ENCODE measurements at regions not wholly inside any gene's neighbourhood (a gene's known extent, or its start where the extent isn't known, plus 50 kb on each side); places are given as distances from the start of the nearest gene placed in this dataset.

DNA sequence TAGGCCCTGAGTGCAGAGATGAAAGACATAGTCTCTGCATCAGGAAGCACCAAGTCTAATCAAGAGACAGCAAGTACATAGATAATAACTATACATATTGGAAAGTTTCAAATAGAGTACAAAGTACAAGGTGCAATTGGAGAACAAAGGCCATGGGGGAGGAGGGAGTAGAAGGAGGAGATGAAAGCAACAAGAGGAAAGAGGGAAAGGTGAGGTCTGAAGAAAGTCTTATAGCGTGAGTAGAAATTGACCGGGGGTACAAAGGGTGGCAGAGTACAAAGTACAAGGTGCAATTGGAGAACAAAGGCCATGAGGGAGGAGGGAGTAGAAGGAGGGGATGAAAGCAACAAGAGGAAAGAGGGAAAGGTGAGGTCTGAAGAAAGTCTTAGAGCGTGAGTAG lies 244.2 kb upstream of the JUN start:
- no peak for DNase-seq

DNA sequence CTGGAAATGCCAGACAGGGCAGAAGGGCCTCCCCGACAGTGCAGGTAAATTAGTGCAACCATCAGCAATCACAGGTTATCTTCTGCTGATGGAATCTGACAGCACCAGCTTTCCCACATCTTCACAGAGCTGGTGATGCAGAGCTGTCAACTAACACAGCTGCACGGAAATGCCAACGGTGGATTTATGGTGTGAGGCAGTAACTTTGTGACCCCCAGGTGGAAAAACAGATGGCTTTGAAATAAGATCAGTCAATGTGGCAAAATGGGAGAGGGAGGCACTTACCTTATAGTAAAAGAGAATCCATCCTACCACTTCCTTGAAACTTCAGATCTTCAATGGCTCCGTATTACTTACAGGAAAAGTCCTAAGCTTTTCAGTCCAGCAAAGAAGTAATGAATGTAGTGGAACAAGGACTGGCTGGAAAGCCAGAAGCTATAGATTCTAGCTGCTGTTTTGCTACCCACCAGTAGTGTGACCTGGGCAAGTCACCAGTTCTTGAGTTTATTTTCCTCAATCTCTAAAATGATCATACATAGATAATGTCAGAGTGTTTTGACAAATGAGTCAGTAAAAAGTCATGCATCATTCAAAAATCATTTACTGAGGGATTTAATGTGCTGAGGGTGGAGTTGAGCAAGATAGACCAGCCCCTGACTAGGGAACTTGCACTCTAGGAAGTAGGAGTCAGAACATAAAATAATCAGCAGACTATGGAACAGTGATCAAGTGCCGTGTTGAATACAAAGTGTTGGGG lies 245.7 kb upstream of the JUN start:
- DNase-seq = peak; percentile 55

DNA sequence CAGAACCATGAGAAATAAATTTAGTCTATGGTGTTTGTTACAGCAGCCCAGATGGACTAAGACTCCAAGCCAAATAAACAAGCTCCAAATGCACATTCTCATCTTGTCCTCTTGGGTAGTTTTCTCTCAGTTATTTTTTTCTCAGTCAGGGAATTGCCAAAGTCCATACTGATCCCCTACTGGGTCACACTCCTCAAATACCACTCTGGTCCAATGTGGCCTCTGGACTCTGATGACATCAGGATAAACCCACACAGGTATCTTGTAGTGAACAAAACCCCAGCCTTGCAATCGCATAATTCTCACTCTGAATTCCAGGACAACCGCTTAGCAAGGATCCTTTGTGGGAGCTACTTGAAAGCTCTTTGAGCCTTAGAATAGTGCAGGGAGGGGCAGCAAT lies 248.4 kb upstream of the JUN start:
- no peak for DNase-seq

DNA sequence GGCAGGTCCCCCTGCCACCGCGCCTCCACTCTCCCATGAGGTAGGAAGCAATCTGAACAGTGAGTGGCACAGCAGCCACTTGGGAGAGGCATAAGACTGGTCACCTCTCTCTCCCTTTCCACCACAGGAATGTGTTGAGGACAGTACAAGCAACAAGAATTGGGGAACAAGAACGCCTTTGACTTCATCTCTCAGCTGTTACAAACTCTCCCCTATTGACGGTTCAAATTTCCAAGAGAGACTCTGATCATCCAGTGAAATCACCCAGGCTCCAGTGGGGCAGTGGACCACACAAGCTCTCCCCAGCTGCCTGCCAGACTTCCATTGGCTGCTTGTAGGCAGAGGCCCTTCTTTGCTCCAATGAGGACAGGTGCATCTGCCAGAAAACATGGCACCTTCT lies 249.9 kb upstream of the JUN start:
- no peak for DNase-seq

DNA sequence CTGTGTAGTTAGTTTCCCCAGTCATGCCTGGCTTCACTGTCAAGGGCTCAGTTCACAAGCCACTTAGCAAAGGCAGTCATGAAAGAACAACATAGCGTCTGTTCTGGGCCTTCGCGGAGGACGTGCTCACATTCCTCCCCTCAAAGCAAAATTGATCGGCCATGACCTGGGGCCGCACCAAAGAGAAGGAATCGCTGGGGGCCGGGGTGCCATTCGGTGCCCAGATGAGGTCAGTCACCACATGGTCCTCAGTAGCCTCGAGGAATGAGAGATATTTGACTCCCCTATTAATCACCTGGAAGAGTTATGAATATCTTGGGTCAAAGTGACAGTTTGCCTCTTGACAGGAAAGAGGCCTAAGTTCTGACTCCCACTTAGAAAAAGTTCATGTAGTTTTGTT lies 251.1 kb upstream of the JUN start:
- DNase-seq = no peak

DNA sequence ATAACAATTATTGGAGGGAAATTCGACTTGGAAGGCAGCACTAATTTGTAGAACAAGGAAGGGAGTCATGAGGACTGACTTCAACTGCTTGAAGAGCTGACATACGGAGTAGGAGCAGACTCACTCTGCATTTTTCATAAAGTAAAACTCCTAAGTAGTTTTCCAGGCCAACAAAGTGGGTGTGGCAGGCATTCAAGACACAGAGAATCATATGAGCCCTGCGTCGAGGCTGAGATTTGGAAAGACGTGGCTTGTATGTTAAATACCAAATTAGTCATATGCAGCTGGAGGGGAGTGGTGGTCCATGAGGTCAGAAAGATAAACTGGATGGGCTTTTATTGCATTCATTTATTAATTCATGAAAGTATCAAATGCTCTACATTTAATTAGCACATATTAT lies 255.7 kb upstream of the JUN start:
- DNase-seq = no peak

DNA sequence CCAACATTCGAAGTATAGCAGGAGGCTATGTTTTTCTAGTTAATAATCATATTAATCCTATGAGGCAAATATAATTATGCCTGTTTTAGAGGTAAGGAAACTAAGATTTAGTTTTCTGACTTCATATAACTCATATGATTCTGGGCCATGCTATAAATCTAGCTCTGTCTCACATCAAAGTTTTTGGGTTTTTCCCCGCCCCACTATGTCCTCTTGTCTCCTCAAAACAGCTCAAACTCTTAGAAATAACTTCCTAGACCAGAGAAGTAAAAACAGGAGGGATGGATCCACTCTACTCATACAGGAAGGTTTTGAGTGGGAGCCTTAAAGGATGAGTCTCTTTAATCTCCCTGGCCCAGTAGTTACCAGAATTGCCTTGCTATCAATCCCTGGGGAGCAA lies 256.4 kb upstream of the FGGY start:
- DNase-seq = no peak

DNA sequence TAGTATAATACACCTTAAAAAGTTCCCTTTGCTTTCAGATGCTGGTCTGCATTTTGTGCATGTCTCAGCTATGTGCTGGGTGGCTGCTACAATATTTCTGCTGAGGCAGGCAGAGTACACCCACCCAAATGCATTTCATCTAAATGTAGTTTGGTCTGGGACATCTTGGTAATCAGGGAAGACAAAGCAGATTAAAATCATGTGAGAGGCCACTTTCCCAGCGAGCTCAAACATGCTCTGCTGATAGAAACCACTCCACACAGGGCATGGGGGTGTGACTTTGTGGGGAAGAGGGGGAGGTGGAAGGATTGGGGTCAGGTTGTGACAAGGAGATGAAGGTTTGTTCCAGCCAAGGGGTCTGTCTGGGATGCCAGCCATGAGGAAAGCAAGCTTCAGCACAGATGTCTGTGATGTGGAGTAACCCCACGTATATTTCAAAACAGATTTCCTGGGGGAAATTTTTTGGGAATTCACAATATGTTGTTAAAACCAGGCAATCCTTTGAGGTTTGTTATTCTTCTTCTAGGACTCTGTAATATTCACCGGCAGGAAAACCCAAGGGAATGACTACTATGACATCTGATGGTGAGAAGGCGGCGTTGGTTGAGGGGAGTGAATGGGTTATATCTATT lies 255.1 kb upstream of the FGGY start:
- DNase-seq = peak; percentile 75

DNA sequence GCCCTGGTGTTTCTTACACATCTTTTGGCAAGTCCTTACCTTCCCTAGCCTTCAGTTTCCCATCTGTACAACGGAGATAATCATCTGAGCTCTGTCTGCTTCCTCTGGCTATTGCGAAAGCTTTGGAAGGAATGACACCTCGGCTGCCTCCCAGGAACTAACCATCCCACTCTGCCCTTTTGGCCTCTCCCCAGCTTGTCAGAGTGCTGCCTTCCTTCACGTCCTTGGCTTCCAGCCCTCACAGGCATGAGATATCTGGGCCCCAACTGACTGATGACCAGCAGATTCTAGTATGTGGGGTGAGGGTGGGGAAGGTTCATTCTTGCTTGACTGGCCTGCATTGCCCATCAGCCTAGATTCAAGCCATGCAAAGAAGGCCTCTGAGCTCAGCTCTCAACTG lies 253.1 kb upstream of the FGGY start:
- peak; percentile 95 for DNase-seq

DNA sequence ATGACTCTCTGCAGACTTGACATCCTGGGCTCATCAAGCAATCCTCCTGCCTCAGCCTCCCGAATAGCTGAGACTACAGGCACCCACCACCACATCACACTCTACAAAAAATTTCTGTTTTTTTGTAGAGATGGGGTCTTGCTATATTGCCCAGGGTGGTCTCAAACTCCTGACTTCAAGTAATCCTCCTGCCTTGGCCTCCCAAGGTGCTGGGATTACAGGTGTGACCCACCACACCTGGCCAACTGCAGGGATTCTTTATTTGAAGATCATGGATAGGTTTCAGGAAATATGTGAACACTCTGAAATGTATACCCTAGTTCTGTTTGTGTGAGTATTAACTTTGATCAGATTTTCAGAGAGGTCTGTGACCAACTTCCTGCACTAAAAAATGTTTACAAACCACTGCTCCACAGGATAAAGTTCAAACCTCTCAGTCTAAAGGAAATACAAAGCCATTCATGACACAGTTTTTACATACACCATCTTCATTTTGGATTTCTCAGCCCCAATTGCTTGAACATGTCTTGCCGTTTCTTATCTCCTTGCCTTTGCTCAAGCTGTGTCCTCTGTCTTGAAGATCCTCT lies 252.3 kb upstream of the FGGY start:
- DNase-seq = no peak

DNA sequence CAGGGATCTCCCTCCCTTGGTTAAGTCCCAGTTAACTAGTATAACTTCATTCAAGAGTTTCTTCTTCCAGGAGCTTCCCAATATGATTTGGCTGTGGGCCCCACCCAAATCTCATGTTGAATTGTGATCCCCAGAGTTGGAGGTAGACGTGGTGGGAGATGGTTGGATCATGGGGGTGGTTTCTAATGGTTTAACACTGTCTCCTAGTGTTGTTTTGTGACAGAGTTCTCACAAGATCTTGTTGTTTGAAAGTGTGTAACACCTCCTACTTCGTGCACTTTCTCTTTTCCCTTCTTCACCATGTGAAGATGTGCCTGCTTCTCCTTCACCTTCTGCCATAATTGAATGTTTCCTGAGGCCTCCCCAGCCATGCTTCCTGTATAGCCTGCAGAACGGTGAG lies 251.8 kb upstream of the FGGY start:
- no peak for DNase-seq

DNA sequence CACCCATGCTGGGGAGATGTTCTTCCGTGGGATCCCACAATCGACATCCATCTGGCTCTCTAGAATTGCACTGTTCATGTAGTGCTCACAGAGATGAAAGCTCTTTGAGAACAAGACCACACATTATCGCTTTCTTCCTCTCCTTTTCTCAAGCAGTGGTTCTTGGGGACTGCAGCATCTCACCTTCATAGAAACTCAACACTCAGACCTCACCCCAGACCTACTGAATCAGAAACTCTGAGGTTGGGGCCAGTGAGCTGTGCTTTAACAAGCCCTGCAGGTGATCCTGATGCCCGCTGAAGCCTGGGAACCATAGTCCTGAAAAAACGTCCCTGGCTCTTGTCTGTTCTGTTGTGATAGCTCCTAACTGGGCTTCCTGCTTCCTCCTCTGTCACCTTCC lies 251.3 kb upstream of the FGGY start:
- no peak for DNase-seq

DNA sequence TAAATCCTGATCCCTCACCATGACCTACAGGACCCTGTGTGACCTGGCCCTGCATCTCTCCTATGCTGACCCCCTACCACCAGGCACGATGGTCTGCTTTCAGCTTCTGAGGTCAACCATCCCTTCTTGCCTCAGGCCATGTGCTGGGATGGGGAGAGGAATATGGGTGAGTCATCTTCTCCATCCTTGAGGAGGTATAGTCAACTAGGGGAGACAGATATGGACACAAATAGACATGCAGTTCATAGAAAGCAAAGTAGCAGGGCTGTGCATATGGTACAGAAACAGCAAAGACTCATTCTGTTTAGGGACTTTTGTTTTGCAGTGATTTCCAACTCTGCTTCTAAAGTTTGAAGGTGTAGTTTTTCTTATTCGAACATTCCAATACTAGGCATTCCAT lies 250.8 kb upstream of the FGGY start:
- DNase-seq = peak; percentile 41

DNA sequence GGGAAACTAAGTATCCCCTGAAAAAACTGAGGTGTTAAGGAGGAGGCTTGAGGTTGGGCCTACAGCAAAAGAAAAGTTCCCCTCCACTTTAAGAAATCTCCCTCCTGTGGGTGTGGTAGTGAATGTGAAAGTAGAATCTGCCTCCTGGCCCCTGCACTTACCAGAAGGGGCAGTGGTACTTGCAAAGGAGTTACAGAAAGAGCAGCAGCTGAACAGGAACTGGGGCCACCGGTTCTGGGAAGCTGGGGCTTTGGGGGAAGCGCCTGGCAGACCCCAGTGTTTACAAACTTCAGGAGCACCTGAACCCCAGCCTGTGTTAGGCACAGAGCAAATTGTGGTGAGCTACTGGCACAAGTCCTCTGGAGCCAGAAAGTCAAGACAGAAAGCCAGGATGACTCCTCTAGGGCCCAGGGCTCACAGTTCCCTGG lies 250.2 kb upstream of the FGGY start:
- no peak for DNase-seq

DNA sequence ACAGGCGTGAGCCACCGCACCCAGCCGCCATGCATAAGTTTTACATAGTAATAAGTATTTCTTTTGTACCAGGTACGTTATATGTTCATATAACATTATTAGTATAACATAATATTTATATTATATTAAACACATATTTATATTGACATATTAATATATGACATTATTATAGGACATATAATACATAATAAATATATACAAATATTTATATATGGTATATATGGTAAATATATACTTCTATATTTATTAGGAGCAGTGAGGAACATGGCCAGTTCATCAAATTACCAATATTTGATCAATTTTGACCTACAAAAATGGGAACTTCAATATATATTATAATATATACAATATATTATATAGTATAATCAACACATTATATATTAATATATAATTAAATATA lies 245.9 kb upstream of the FGGY start:
- DNase-seq = no peak

DNA sequence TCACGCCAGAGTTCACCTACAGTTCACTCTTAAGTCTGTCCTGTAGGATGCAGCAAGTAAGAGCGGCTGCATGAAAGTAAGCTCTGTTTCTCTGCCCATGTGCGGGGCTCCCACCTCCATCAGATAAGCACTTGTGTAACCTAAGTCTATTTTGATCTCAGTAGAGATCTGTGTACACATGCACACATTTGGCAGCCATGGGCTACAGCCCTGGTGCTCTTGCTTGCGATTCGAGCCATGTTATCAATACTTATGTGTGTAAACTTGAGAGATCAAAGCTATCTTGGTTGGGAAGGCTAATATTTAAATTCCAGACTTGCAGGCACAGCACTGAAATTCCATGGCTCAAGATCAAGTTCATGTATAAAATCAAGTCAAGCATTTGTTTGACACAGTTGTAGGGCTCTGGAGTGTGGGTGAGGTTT lies 244.7 kb upstream of the FGGY start:
- no peak for DNase-seq

DNA sequence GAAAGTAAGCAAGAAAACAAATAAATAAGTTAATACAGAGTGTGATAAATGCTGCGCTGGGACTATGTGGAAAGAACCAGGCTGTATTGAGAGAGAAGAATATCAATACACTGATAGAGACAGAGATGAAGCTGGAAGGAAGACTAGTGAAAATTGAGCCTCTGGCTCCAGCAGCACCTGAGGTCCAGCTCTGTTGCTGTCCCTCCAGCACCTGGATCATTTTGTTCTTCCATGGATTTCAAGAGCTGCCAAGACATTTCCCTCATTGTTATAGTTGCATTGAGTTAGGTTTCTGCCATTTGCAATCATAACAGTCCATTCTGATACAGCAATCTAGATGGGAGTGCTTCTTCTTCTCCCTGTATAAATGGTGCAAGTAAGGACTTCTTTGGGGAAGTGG lies 242.7 kb upstream of the FGGY start:
- DNase-seq = no peak

DNA sequence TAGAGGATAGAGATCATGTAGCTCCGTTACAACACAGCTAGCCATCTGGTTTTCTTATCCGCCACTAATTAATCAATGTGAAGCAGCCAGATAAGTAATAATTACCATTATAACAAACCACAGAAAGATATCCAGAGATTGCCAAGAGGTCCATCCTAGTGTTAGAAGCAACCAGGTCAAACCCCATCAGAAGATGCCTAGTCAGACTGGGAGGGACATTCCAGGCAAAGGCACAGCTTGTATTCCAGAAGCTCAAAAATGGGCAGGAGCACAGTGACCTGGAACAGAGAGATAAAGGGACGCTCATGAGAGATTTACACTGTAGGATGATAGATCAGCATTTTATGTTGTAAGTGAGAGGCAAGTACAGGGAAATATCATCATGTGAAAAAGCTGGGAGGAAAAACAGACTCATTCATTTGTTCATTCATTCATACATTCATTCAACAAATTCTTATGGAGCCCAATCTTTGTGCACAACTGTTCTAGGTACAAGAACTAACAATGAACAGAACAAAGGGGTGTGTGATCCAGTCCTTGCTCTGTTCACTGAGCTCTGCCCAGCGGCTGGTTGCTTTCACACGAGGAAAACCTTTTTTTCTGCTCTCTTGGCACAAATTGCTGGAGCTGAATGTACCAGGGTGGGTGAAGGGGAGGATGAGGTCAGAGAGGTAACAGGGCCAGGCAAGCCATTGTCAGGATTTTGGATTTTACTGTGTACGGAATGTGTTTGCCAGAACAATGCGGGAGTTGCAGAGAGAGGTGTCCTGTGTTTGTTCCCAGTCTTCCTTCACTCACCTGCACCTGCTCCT lies 240.8 kb upstream of the FGGY start:
- DNase-seq = peak; percentile 27

DNA sequence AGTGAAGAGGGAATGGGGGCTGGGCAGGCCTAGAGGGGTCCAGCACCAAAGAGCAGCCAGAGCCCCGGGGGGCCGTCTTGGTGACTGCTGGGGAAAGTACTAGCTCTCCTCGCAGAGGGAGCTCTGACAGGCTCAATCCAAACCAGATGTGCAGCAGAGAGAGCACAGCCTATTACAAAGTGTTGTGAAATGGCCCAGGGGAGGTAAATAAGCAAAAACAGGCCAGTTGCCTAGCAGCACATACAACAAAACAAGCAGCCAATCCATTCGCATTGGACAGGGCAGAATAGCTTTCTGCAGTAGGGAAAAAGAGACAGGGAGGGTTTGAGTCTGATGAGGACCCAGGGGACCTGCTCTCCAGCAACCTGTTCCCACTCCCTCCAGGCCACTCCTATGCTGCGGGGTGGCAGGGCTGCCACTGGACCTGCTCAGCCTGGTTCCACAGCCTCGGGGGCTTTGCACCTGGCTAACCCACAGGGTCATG lies 239.6 kb upstream of the FGGY start:
- peak; percentile 98 for DNase-seq

DNA sequence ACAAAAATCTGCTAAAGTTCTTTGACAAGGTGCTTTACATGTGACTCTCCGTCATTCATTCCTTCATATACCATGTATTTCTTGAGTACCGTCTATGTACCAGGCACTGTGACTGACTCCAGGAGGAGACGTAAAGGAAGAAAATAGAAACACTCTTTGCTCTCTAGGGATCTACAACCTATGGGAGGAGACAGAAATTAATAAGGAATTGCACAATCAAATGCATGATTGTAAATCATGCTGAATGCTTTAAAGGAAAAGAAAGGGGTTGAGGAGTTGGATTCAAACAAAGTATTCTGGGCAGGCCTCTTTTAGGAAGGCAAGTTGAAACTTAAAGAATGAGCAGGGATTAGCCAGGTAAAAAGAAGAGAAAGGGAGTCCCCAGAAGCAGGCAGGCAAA lies 239.1 kb upstream of the FGGY start:
- peak; percentile 57 for DNase-seq

DNA sequence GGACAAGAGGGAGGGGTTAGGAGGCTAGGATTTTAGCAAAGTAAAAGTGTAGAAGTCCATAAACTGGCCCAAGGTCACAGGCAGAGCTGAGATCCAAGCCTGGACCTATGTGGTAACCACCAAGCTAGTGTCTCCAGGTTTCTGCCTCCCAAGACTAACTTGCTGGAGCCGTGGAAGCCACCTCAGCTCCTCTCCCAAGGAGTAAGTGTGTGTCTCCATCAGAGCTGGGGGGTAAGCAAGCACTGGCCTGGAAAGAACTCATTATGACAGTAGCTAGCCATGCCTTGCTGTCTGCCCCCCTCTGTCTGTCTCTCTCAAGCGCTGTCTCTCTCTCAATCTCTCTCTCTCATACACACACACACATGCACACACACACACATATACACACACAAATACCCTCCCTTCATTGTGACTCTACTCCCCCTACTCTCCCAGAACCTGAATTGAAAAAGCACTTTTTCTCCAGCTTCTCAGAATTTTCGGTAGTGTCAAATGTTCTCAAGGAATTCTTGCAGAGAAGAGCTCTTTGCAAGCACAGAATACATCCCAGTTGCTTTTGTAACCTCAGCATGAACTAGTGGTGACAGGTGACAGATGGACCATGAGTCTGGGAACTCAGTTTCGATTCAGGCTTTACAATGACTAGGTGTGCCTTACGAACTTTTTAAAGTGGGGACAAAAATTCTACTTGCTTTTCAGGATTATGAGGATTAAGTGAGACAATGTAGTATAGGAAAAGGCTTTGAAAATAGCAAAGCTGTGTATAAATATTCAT lies 238.0 kb upstream of the FGGY start:
- no peak for DNase-seq

DNA sequence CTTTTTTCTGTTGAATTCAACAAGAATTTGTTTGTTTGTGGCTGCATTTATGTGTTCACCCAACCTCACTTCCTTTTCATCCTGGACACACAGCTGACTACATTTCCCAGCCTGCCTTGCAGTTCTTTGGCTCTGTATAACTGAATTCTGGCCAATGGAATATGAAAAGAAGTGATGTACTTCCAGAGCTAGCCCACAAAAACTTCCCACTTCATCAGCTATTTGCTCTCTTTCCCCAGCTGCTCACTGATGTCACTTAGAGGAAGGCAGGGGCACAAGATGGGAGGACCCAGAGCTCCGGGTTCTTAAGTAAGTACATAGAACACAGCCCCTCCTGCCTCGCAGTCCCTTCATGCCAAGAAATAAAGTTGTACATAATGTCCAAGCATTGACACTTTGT lies 235.0 kb upstream of the FGGY start:
- DNase-seq = peak; percentile 89
